H1 (cell line): ENCODE measurements at regions not wholly inside any gene's neighbourhood (a gene's known extent, or its start where the extent isn't known, plus 50 kb on each side); places are given as distances from the start of the nearest gene placed in this dataset.

Experiments
- CTCF ChIA-PET: fragments of 300-600 bp; sonication (Branson Sonifier 250); formaldehyde crosslinking; loops from one replicate; lab custom pipeline; 2021; ENCODE audit not compliant: partially characterized antibody; lab: Charles Lee
- POLR2A ChIA-PET: fragments of 300-600 bp; sonication (Branson Sonifier 250); formaldehyde crosslinking; loops from one replicate; lab custom pipeline; 2021; ENCODE audit warnings: inconsistent platforms; ENCODE audit not compliant: partially characterized antibody; lab: Charles Lee
- DNase-seq, 2 experiments: peaks; one replicate each; pipeline versions ENCODE4 v3.0.0 to v3.0.0-alpha.2; 2010 to 2022; ENCODE audit warnings: low spot score in 2 of 2, low read depth in 1 of 2, mixed read lengths in 1 of 2
- FAIRE-seq: peaks from 2 replicates; lab custom pipeline; 2011; peaks lifted over from hg19 to GRCh38; lab: Jason Lieb, UNC
- H2AFZ ChIP-seq: 2 replicates; pipeline ENCODE4 v1.8.1; 2012; ENCODE audit warnings: low read length, inconsistent platforms
- H2AK5ac ChIP-seq: 2 replicates; pipeline ENCODE4 v1.6.1; 2013; ENCODE audit warnings: low read depth, low read length
- H2BK120ac ChIP-seq: replicated peaks from 2 replicates; pipeline ENCODE3; 2013; ENCODE audit warnings: low read depth, low read length, inconsistent platforms
- H2BK12ac ChIP-seq: 2 replicates; pipeline ENCODE4 v1.6.1; 2013; ENCODE audit warnings: low read depth, low read length
- H2BK15ac ChIP-seq: 2 replicates; pipeline ENCODE4 v1.6.1; 2013; ENCODE audit warnings: low read length
- H2BK20ac ChIP-seq: 2 replicates; pipeline ENCODE4 v1.6.1; 2013; ENCODE audit warnings: low read length
- H2BK5ac ChIP-seq: 2 replicates; pipeline ENCODE4 v1.6.1; 2013; ENCODE audit warnings: low read depth, low read length
- H3K14ac ChIP-seq: 2 replicates; pipeline ENCODE4 v1.6.1; 2013; ENCODE audit warnings: inconsistent platforms; ENCODE audit not compliant: insufficient read length
- H3K18ac ChIP-seq: 2 replicates; pipeline ENCODE4 v1.6.1; 2013; ENCODE audit warnings: low read length; ENCODE audit errors: extremely low read depth
- H3K23ac ChIP-seq: 2 replicates; pipeline ENCODE4 v1.6.1; 2013; ENCODE audit warnings: inconsistent platforms; ENCODE audit not compliant: insufficient read length
- H3K23me2 ChIP-seq: 2 replicates; pipeline ENCODE4 v1.6.1; 2013; ENCODE audit warnings: low read depth, low read length
- H3K27ac ChIP-seq: 2 replicates; pipeline ENCODE4 v1.6.1; 2011; ENCODE audit warnings: low read depth, low read length, inconsistent platforms
- H3K27me3 ChIP-seq, 4 experiments: replicated peaks in 1 of 4; 1 replicate in 1 of 4; 2 replicates in 3 of 4; pipeline versions ENCODE4 v1.6.1 to v1.8.1; 2011 to 2013; ENCODE audit warnings: low read length in 3 of 4, mild to moderate bottlenecking in 3 of 4, inconsistent platforms in 2 of 4, mixed read lengths in 2 of 4, moderate library complexity in 1 of 4; ENCODE audit not compliant: control insufficient read depth in 3 of 4, insufficient read depth in 3 of 4; ENCODE audit errors: extremely low read depth in 1 of 4
- H3K36me3 ChIP-seq, 4 experiments: 2 replicates each; pipeline versions ENCODE4 v1.6.1 to v1.8.1; 2011 to 2013; ENCODE audit warnings: mild to moderate bottlenecking in 4 of 4, low read length in 3 of 4, moderate library complexity in 2 of 4, control low read depth in 1 of 4, inconsistent platforms in 1 of 4; ENCODE audit not compliant: insufficient read depth in 4 of 4, control insufficient read depth in 2 of 4
- H3K4ac ChIP-seq: replicated peaks from 2 replicates; pipeline ENCODE3; 2013; ENCODE audit warnings: low read length, low read depth, mixed read lengths, inconsistent platforms; ENCODE audit not compliant: insufficient read length
- H3K4me1 ChIP-seq, 4 experiments: replicated peaks in 1 of 4; 1 replicate in 1 of 4; 2 replicates in 3 of 4; pipeline versions ENCODE4 v1.6.1 to v1.8.1; 2011 to 2013; ENCODE audit warnings: low read length in 3 of 4, inconsistent platforms in 2 of 4, mixed read lengths in 1 of 4; ENCODE audit not compliant: insufficient read depth in 4 of 4, control insufficient read depth in 3 of 4
- H3K4me2 ChIP-seq, 2 experiments: 2 replicates each; pipeline versions ENCODE4 v1.6.1 to v1.8.1; 2011 to 2013; ENCODE audit warnings: low read depth in 2 of 2, low read length in 2 of 2, control low read depth in 1 of 2, inconsistent platforms in 1 of 2, mild to moderate bottlenecking in 1 of 2; ENCODE audit not compliant: insufficient read depth in 1 of 2
- H3K4me3 ChIP-seq, 4 experiments: fragments of 200-600, 300-600 bp in 1 of 4; sonication (generic), shearing (Covaris generic), sonication (Bioruptor Twin) in 1 of 4; 2 replicates each; pipeline versions ENCODE4 v1.5.1 to v1.8.1; 2011 to 2016; ENCODE audit warnings: low read length in 4 of 4, low read depth in 3 of 4, control low read depth in 2 of 4, inconsistent platforms in 2 of 4, mild to moderate bottlenecking in 2 of 4, mixed read lengths in 1 of 4, moderate library complexity in 1 of 4; ENCODE audit not compliant: insufficient read depth in 2 of 4; ENCODE audit errors: extremely low read depth in 1 of 4
- H3K56ac ChIP-seq: replicated peaks from 2 replicates; pipeline ENCODE3; 2013; ENCODE audit warnings: low read depth, mild to moderate bottlenecking, mixed read lengths, low read length, inconsistent platforms; ENCODE audit not compliant: insufficient read length
- H3K79me1 ChIP-seq: 2 replicates; pipeline ENCODE4 v1.6.1; 2013; ENCODE audit warnings: low read depth, low read length, control low read depth
- H3K79me2 ChIP-seq, 2 experiments: 2 replicates each; pipeline versions ENCODE4 v1.6.1 to v1.8.1; 2012 to 2013; ENCODE audit warnings: low read length in 2 of 2, mild to moderate bottlenecking in 2 of 2, inconsistent platforms in 1 of 2; ENCODE audit not compliant: insufficient read depth in 2 of 2, control insufficient read depth in 1 of 2
- H3K9ac ChIP-seq, 4 experiments: replicated peaks in 1 of 4; 1 replicate in 1 of 4; 2 replicates in 3 of 4; pipeline versions ENCODE4 v1.6.1 to v1.8.1; 2011 to 2013; ENCODE audit warnings: low read depth in 3 of 4, low read length in 3 of 4, control low read depth in 2 of 4, mild to moderate bottlenecking in 2 of 4, moderate library complexity in 2 of 4, inconsistent platforms in 1 of 4; ENCODE audit errors: extremely low read depth in 1 of 4
- H3K9me3 ChIP-seq, 2 experiments: 2 replicates each; pipeline versions ENCODE4 v1.6.1 to v1.8.1; 2012 to 2013; ENCODE audit warnings: mild to moderate bottlenecking in 2 of 2, moderate library complexity in 2 of 2, control low read depth in 1 of 2, inconsistent platforms in 1 of 2, low read depth in 1 of 2, low read length in 1 of 2, mixed read lengths in 1 of 2; ENCODE audit not compliant: insufficient read depth in 2 of 2
- H4K20me1 ChIP-seq, 2 experiments: replicated peaks in 1 of 2; 2 replicates each; pipeline versions ENCODE3 to v1.8.1; 2011 to 2013; ENCODE audit warnings: inconsistent platforms in 2 of 2, low read length in 2 of 2, mild to moderate bottlenecking in 1 of 2; ENCODE audit not compliant: insufficient read depth in 2 of 2, control insufficient read depth in 1 of 2
- H4K5ac ChIP-seq: 2 replicates; pipeline ENCODE4 v1.6.1; 2013; ENCODE audit warnings: low read length, low read depth, mixed read lengths, inconsistent platforms; ENCODE audit not compliant: insufficient read length
- H4K8ac ChIP-seq: 2 replicates; pipeline ENCODE4 v1.8.0; 2013; ENCODE audit warnings: mild to moderate bottlenecking, moderate library complexity, low read length, inconsistent platforms; ENCODE audit not compliant: insufficient read depth; ENCODE audit errors: extremely low read depth
- H4K91ac ChIP-seq: replicated peaks from 2 replicates; pipeline ENCODE3; 2013; ENCODE audit warnings: low read length, mixed read lengths, inconsistent platforms; ENCODE audit not compliant: insufficient read length
- ATF3 ChIP-seq: IDR thresholded peaks from 2 replicates; pipeline ENCODE4 v1.6.1; 2011; ENCODE audit warnings: low read depth, mild to moderate bottlenecking, low read length; ENCODE audit not compliant: insufficient read depth
- CEBPB ChIP-seq: IDR thresholded peaks from 2 replicates; pipeline ENCODE4 v1.6.1; 2012; ENCODE audit warnings: low read depth, low read length
- KDM1A ChIP-seq: fragments of 200-600, 300-600 bp; sonication (generic); IDR thresholded peaks from 2 replicates; pipeline ENCODE4 v1.7.1; 2016; ENCODE audit warnings: mild to moderate bottlenecking, low read length, borderline replicate concordance
- NRF1 ChIP-seq: IDR thresholded peaks from 2 replicates; pipeline ENCODE4 v1.6.1; 2011; ENCODE audit warnings: mild to moderate bottlenecking, low read depth, low read length, improper control_type of control experiment
- POLR2AphosphoS5 ChIP-seq: IDR thresholded peaks from 2 replicates; pipeline ENCODE4 v1.6.1; 2011; ENCODE audit warnings: low read depth, low read length
- WGBS, 2 experiments: shearing (Covaris generic) in 1 of 2; methylation state at CpG; one replicate each; pipeline versions ENCODE4 v1.1.6 to v1.1.7; 2013 to 2015; ENCODE audit warnings: low lambda C conversion rate in 2 of 2, mixed read lengths in 2 of 2, inconsistent platforms in 1 of 2, low coverage in 1 of 2, missing lambda C conversion rate in 1 of 2; ENCODE audit not compliant: insufficient replicate concordance in 2 of 2, insufficient coverage in 1 of 2, insufficient read length in 1 of 2; ENCODE audit errors: extremely low coverage in 1 of 2, missing lambda C conversion rate in 1 of 2; 5-methylcytosine and 5-hydroxymethylcytosine counted together

- TF ChIP-seq KDM1A (no peak), POLR2AphosphoS5 (no peak), ATF3 (no peak), CEBPB (no peak), NRF1 (no peak)
- Histone ChIP-seq H3K56ac (no peak overlapping the region), H3K4ac (no peak overlapping the region), H3K4me2 (no peak overlapping the region), H3K14ac (no peak overlapping the region), H2AFZ (no peak overlapping the region), H3K4me1 (peaks cover 0 to 9% (median 0%) of the 10 kb centered on the region in 4 experiments; a peak in 2 of 7 replicates), H2BK120ac (no peak overlapping the region), H2BK15ac (no peak overlapping the region), H4K20me1 (no peaks in the 10 kb centered on the region), H3K79me1 (no peaks in the 10 kb centered on the region), H2BK12ac (no peak overlapping the region), H4K5ac (no peak overlapping the region), H2BK5ac (no peak overlapping the region), H4K91ac (no peak overlapping the region), H3K23ac (no peak overlapping the region), H3K27me3 (no peaks in the 10 kb centered on the region), H3K18ac (no peak overlapping the region), H3K36me3 (no peaks in the 10 kb centered on the region), H3K9me3 (no peaks in the 10 kb centered on the region), H2AK5ac (no peak overlapping the region), H3K4me3 (no peak overlapping the region), H2BK20ac (no peak overlapping the region), H3K9ac (no peak overlapping the region), H3K79me2 (no peaks in the 10 kb centered on the region), H3K23me2 (no peaks in the 10 kb centered on the region; the same call in 1 of the 2 replicates), H4K8ac (no peak overlapping the region), H3K27ac (no peak overlapping the region)
- no peak for FAIRE-seq
- CTCF ChIA-PET, result no interaction called here
- POLR2A ChIA-PET, result no interaction called here
- no peak for DNase-seq
- 89% methylated on average over 3 of the region's 3 CpGs; no CpG with 5 or more reads in 1 of the 2 experiments for WGBS, 2 experiments
These were observed 409.3 kb downstream of the BCAT1 start for GRCh38 chr12:24539646-24540045.
